Large intestine (tissue), 3 donors: ENCODE measurements at regions not wholly inside any gene's neighbourhood (a gene's known extent, or its start where the extent isn't known, plus 50 kb on each side); places are given as distances from the start of the nearest gene placed in this dataset.
"Not testable (repeated sequence)": the region's sequence is repeated elsewhere in the genome, so short reads cannot be mapped to it uniquely, and the experiment has no call there.

Experiments used
- DNase-seq, 2 donors: peaks; one replicate each; pipeline versions ENCODE4 v3.0.0 to v3.0.0-alpha.2; 2013
- H3K27ac ChIP-seq: one replicate; pipeline ENCODE4 v1.5.1; 2013; ENCODE audit warnings: low read length
- H3K27me3 ChIP-seq: 2 replicates; pipeline ENCODE4 v1.6.1; 2013; ENCODE audit warnings: low read length; ENCODE audit not compliant: control insufficient read depth, insufficient read depth
- H3K36me3 ChIP-seq: 2 replicates; pipeline ENCODE4 v1.6.1; 2013; ENCODE audit warnings: low read length; ENCODE audit not compliant: control insufficient read depth, insufficient read depth
- H3K4me1 ChIP-seq: one replicate; pipeline ENCODE4 v1.6.1; 2013; ENCODE audit warnings: low read length; ENCODE audit not compliant: control insufficient read depth, insufficient read depth
- H3K4me3 ChIP-seq: one replicate; pipeline ENCODE4 v1.5.1; 2013; ENCODE audit warnings: low read length
- H3K9me3 ChIP-seq: one replicate; pipeline ENCODE4 v1.6.1; 2013; ENCODE audit warnings: mild to moderate bottlenecking, low read depth, low read length, moderate library complexity; ENCODE audit not compliant: control insufficient read depth
- WGBS: methylation state at CpG from one replicate; pipeline ENCODE4 v1.1.5; 2013; ENCODE audit warnings: low lambda C conversion rate; ENCODE audit not compliant: insufficient coverage; 5-methylcytosine and 5-hydroxymethylcytosine counted together

- Histone ChIP-seq H3K27ac (no peak overlapping the region), H3K27me3 (peaks cover 9% of the 10 kb centered on the region), H3K9me3 (no peaks in the 10 kb centered on the region), H3K36me3 (no peaks in the 10 kb centered on the region), H3K4me3 (no peak overlapping the region), H3K4me1 (no peaks in the 10 kb centered on the region)
- 80% methylated on average over 1 of the region's 1 CpG for WGBS
- no peak for DNase-seq
Measured at GRCh38 chr2:65576278-65576677, 143.9 kb upstream of the SPRED2 start.

- no peak overlapping the region for H3K27ac ChIP-seq
- no peak for DNase-seq
- WGBS: 100% methylated on average over 1 of the region's 4 CpGs
Measured at GRCh38 chr2:65574993-65575392, 142.6 kb upstream of the SPRED2 start.

GRCh38 chr2:65568656-65569440 lies 136.4 kb upstream of the SPRED2 start:
- not testable (repeated sequence) for H3K36me3 ChIP-seq, H3K27me3 ChIP-seq, H3K4me1 ChIP-seq, H3K9me3 ChIP-seq, H3K4me3 ChIP-seq, H3K27ac ChIP-seq, DNase-seq
- 92% methylated on average over 2 of the region's 4 CpGs for WGBS

More at GRCh38 chr2:65574993-65575392, 142.6 kb upstream of the SPRED2 start:
- Histone ChIP-seq H3K4me3 (no peak overlapping the region), H3K9me3 (no peaks in the 10 kb centered on the region), H3K4me1 (no peaks in the 10 kb centered on the region), H3K36me3 (no peaks in the 10 kb centered on the region), H3K27me3 (peaks cover 9% of the 10 kb centered on the region)

DNA sequence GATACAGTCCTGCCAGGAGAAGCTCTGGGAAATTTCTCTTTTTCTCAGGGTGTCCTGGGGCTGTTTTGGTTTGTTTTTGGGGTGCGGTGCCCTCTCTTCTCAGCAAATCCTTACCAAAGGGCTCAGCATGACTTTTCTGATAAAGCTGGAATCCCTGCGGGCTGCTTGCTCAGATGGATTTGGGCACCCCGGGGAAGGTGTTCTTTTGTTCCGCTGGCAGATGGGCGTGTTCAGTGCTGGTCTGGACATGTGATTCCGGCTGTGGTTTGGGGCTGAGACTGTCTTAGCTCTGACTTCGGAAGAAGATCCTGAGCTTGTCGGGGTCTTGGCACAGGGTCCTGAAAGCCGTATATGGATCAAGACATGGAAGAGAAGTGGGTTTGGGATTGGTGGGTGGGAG lies 134.2 kb upstream of the SPRED2 start:
- no CpG with 5 or more reads among the region's 9 CpGs for WGBS
- H3K27ac ChIP-seq: no peak overlapping the region
- DNase-seq: no peak
- no peaks in the 10 kb centered on the region for H3K4me1 ChIP-seq
- H3K9me3 ChIP-seq: no peaks in the 10 kb centered on the region
- H3K36me3 ChIP-seq: no peaks in the 10 kb centered on the region
- peaks cover 6% of the 10 kb centered on the region for H3K27me3 ChIP-seq
- no peak overlapping the region for H3K4me3 ChIP-seq

GRCh38 chr2:65565681-65566080 lies 133.3 kb upstream of the SPRED2 start:
- no peaks in the 10 kb centered on the region for H3K36me3 ChIP-seq
- no peaks in the 10 kb centered on the region for H3K4me1 ChIP-seq
- DNase-seq: no peak
- H3K27me3 ChIP-seq: peaks cover 6% of the 10 kb centered on the region
- WGBS: no CpG with 5 or more reads among the region's 8 CpGs
- H3K27ac ChIP-seq: no peak overlapping the region
- H3K4me3 ChIP-seq: no peak overlapping the region
- H3K9me3 ChIP-seq: no peaks in the 10 kb centered on the region

DNA sequence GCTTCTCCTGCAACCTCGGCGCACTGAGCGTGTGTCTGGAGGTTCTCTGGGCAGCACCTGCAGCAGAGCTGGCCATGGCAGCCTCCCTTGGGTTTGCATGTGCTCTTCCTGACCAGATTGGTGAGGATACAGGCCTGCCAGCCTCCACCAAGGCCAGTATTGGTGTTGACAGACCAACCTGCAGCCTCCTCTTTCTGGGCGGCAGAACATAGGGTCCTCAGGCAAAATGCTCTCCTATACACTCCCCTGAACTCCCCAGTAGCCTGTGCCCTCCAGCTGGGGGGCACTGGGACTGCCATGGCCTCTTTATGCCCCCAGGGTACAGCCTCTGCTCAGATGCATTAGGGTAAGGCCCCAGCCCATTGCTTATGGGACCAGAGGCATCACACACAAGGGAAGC lies 131.9 kb upstream of the SPRED2 start:
- no CpG with 5 or more reads among the region's 4 CpGs for WGBS
- Histone ChIP-seq H3K9me3 (no peaks in the 10 kb centered on the region), H3K36me3 (no peaks in the 10 kb centered on the region), H3K27me3 (peaks cover 6% of the 10 kb centered on the region), H3K4me1 (no peaks in the 10 kb centered on the region), H3K4me3 (no peak overlapping the region), H3K27ac (no peak overlapping the region)
- no peak for DNase-seq

DNA sequence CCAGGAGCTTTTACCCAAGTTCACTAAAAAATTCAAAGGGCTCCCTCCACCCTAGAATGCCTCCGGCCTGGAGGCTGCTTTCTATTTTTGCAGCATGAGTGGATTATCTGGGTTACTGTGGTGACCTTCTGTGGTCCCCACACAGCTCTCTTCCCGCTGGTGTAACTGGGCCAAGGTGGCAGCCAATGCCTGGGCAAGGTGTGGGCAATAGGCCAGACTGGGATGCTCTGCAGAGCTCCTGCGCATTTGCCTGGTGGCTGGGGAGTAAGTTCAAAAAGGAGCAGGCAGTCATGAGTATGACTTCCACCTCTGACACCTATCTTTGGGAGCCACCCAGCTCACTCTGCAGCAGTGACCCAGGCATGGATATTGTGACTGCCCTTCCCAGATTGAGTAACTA lies 130.5 kb upstream of the SPRED2 start:
- no peak for DNase-seq
- 100% methylated on average over 1 of the region's 3 CpGs for WGBS
- Histone ChIP-seq H3K27ac (no peak overlapping the region), H3K9me3 (no peaks in the 10 kb centered on the region), H3K4me1 (no peaks in the 10 kb centered on the region), H3K36me3 (no peaks in the 10 kb centered on the region), H3K27me3 (peaks cover 8% of the 10 kb centered on the region), H3K4me3 (no peak overlapping the region)

GRCh38 chr2:65558743-65559142 lies 126.3 kb upstream of the SPRED2 start:
- WGBS: 66% methylated on average over 4 of the region's 9 CpGs
- DNase-seq: no peak
- Histone ChIP-seq H3K27me3 (peaks cover 3% of the 10 kb centered on the region), H3K36me3 (no peaks in the 10 kb centered on the region), H3K9me3 (no peaks in the 10 kb centered on the region), H3K4me3 (no peak overlapping the region), H3K27ac (no peak overlapping the region), H3K4me1 (no peaks in the 10 kb centered on the region)

DNA sequence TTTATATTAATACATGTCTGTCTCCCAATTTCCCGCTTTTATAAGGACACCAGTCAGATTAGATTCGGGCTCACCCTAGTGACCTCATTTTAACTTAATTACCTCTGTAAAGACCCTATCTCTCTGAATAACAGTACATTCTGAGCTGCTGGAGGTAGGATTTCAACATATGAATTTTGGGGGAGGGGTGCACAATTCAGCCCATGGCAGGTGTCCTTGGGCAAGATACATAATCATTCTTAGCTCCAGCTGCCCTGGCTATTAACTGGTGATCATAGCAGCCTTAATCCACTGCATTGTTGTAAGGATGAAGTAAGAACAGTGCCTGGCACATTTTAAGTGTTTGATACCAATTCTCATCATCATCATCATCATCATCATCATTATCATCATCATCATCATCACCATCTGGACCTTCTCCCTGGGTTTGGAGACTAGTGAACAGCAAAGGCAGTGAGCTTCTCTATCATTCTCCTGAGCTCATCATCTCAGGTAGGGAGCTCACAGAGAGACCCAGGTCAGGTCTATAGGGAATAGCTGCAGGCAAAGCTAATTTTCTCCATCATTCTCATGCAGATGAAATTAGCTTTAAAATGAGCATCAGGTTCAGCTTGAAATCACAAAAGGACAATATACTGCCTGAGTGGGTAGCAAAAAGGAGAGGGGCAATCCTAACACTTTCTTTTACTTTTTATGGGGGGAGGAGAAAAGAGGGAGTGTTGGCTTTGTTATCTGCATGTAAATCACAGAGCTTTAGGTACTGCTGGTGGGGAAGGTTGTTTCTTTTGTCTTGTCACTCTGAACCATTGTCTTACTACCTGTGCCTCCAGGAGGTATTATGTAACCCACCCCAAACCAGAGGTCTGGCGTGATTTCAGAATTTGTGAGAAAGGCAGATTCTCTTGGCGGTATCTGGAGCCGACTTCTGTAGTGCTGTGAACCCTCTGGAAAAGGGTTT lies 125.5 kb upstream of the SPRED2 start:
- no peaks in the 10 kb centered on the region for H3K4me1 ChIP-seq
- H3K36me3 ChIP-seq: no peaks in the 10 kb centered on the region
- H3K27me3 ChIP-seq: peaks cover 3% of the 10 kb centered on the region
- H3K9me3 ChIP-seq: no peaks in the 10 kb centered on the region
- H3K27ac ChIP-seq: no peak overlapping the region
- no CpG with 5 or more reads among the region's 5 CpGs for WGBS
- no peak overlapping the region for H3K4me3 ChIP-seq
- no peak for DNase-seq

- H3K9me3 ChIP-seq: no peaks in the 10 kb centered on the region
- no CpG with 5 or more reads among the region's 9 CpGs for WGBS
- DNase-seq: no peak
Measured at GRCh38 chr2:65554765-65555591, 122.6 kb upstream of the SPRED2 start.

More at GRCh38 chr2:65554765-65555591, 122.6 kb upstream of the SPRED2 start:
- no peak overlapping the region for H3K27ac ChIP-seq
- H3K4me1 ChIP-seq: no peaks in the 10 kb centered on the region
- no peaks in the 10 kb centered on the region for H3K36me3 ChIP-seq
- H3K4me3 ChIP-seq: no peak overlapping the region
- H3K27me3 ChIP-seq: peaks cover 3% of the 10 kb centered on the region
